GM12878 (cell line): ENCODE measurements at regions not wholly inside any gene's neighbourhood (a gene's known extent, or its start where the extent isn't known, plus 50 kb on each side); places are given as distances from the start of the nearest gene placed in this dataset.

Source experiments
- ATAC-seq: fragments of 200-7000 bp; cut with Tn5 transposase; 3 replicates; pipeline ENCODE4 v1.9.1; 2020; ENCODE audit warnings: mild to moderate bottlenecking, moderate library complexity
- BruUV-seq: library from RNA; stranded (reverse); fragments of 400-500 nt; replicated peaks from 2 replicates; lab custom pipeline; 2021; lab: Mats Ljungman, UMichigan
- CTCF ChIA-PET: fragments of 300-600 bp; sonication (Branson Sonifier 250); formaldehyde crosslinking; extraction: SDS; loops from one replicate; lab custom pipeline; 2021; ENCODE audit warnings: inconsistent platforms; lab: Yijun Ruan, JAX
- POLR2A ChIA-PET: fragments of 350-600 bp; formaldehyde crosslinking; extraction: SDS; loops from one replicate; lab custom pipeline; 2021; ENCODE audit warnings: inconsistent platforms; lab: Charles Lee
- RAD21 ChIA-PET: fragments of 300-600 bp; sonication (Branson Sonifier 250); formaldehyde crosslinking; loops from one replicate; lab custom pipeline; 2023; ENCODE audit warnings: antibody characterized with exemption; ENCODE audit not compliant: unreplicated experiment; lab: Charles Lee
- SMC1A ChIA-PET: fragments of 300-600 bp; sonication (Branson Sonifier 250); formaldehyde crosslinking; loops from one replicate; lab custom pipeline; 2023; ENCODE audit not compliant: unreplicated experiment, uncharacterized antibody; lab: Charles Lee
- DNase-seq: peaks from one replicate; pipeline ENCODE4 v3.0.0-alpha.2; 2011; ENCODE audit warnings: low read depth, low spot score
- FAIRE-seq: peaks from 3 replicates; lab custom pipeline; 2011; peaks lifted over from hg19 to GRCh38; lab: Jason Lieb, UNC
- H2AFZ ChIP-seq: 2 replicates; pipeline ENCODE4 v1.6.0; 2011; ENCODE audit warnings: low read depth, low read length, control low read depth; ENCODE audit not compliant: control insufficient read depth
- H3K27ac ChIP-seq: 2 replicates; pipeline ENCODE4 v1.5.1; 2011; ENCODE audit warnings: control low read depth; ENCODE audit not compliant: control insufficient read depth, insufficient read depth
- H3K27me3 ChIP-seq, 2 experiments: replicated peaks in 1 of 2; 2 replicates each; pipeline versions ENCODE4 v1.6.0 to v1.6.1; 2011; ENCODE audit warnings: low read length in 1 of 2; ENCODE audit not compliant: control insufficient read depth in 2 of 2, insufficient read depth in 2 of 2
- H3K36me3 ChIP-seq, 2 experiments: 2 replicates each; pipeline ENCODE4 v1.5.1; 2011; ENCODE audit warnings: low read length in 1 of 2; ENCODE audit not compliant: control insufficient read depth in 2 of 2, insufficient read depth in 2 of 2
- H3K4me1 ChIP-seq: 2 replicates; pipeline ENCODE4 v1.6.1; 2011; ENCODE audit warnings: mild to moderate bottlenecking, low read length, moderate library complexity, mixed read lengths; ENCODE audit not compliant: control insufficient read depth, insufficient read depth
- H3K4me2 ChIP-seq: 2 replicates; pipeline ENCODE4 v1.6.0; 2011; ENCODE audit warnings: control low read depth; ENCODE audit not compliant: control insufficient read depth, insufficient read depth
- H3K4me3 ChIP-seq: fragments of 200-600 bp; sonication (generic); 2 replicates; pipeline ENCODE4 v1.5.1; 2016
- H3K79me2 ChIP-seq: 2 replicates; pipeline ENCODE4 v1.6.0; 2011; ENCODE audit warnings: low read length; ENCODE audit not compliant: control insufficient read depth, insufficient read depth
- H3K9ac ChIP-seq: 2 replicates; pipeline ENCODE4 v1.8.0; 2011; ENCODE audit warnings: low read length, control low read depth, mixed read lengths; ENCODE audit not compliant: control insufficient read depth, insufficient read depth
- H3K9me3 ChIP-seq: replicated peaks from 3 replicates; pipeline ENCODE4 v1.5.1; 2011; ENCODE audit warnings: mild to moderate bottlenecking, low read length; ENCODE audit not compliant: control insufficient read depth, insufficient read depth
- H4K20me1 ChIP-seq: 2 replicates; pipeline ENCODE4 v1.6.0; 2011; ENCODE audit not compliant: control insufficient read depth, insufficient read depth
- CREM ChIP-seq: IDR thresholded peaks from 2 replicates; pipeline ENCODE4 v1.6.1; 2014; ENCODE audit warnings: antibody characterized with exemption, low read depth
- FOXK2 ChIP-seq: fragments of 450-650 bp; IDR thresholded peaks from 2 replicates; pipeline ENCODE4 v1.6.1; 2017; ENCODE audit warnings: mild to moderate bottlenecking, moderate library complexity
- IKZF1 ChIP-seq: fragments of 450-650 bp; conservative IDR thresholded peaks from 2 replicates; pipeline ENCODE4 v1.6.1; 2017; ENCODE audit warnings: antibody characterized with exemption, mild to moderate bottlenecking
- IRF3 ChIP-seq: fragments of 450-650 bp; IDR thresholded peaks from 2 replicates; pipeline ENCODE4 v1.6.1; 2014; ENCODE audit warnings: mild to moderate bottlenecking
- IRF4 ChIP-seq: IDR thresholded peaks from 2 replicates; pipeline ENCODE4 v1.6.1; 2011; ENCODE audit warnings: low read depth, low read length
- RB1 ChIP-seq: fragments of 450-650 bp; formaldehyde crosslinking; IDR thresholded peaks from 2 replicates; pipeline ENCODE4 v1.6.1; 2017; ENCODE audit warnings: mild to moderate bottlenecking, borderline replicate concordance
- REST ChIP-seq: IDR thresholded peaks from 2 replicates; pipeline ENCODE4 v1.6.1; 2012; ENCODE audit warnings: mild to moderate bottlenecking, low read depth, low read length
- SIN3A ChIP-seq: IDR thresholded peaks from 2 replicates; pipeline ENCODE4 v1.6.1; 2012; ENCODE audit warnings: low read depth, low read length, improper control_type of control experiment
- SMARCA5 ChIP-seq: fragments of 450-650 bp; IDR thresholded peaks from 2 replicates; pipeline ENCODE4 v1.6.1; 2017; ENCODE audit warnings: mild to moderate bottlenecking
- USF2 ChIP-seq: IDR thresholded peaks from 2 replicates; pipeline ENCODE4 v1.6.1; 2011; ENCODE audit warnings: low read depth, low read length, improper control_type of control experiment, borderline replicate concordance
- ZNF217 ChIP-seq: fragments of 450-650 bp; IDR thresholded peaks from 2 replicates; pipeline ENCODE4 v1.6.1; 2017; ENCODE audit warnings: antibody characterized with exemption, mild to moderate bottlenecking
- ZSCAN29 ChIP-seq: fragments of 450-650 bp; IDR thresholded peaks from 2 replicates; pipeline ENCODE4 v1.6.1; 2017; ENCODE audit warnings: mild to moderate bottlenecking, moderate library complexity
- WGBS: methylation state at CpG from one replicate; pipeline ENCODE4 v1.1.6; 2016; ENCODE audit warnings: low lambda C conversion rate; ENCODE audit not compliant: insufficient replicate concordance, insufficient coverage; ENCODE audit errors: missing lambda C conversion rate; 5-methylcytosine and 5-hydroxymethylcytosine counted together
- in situ Hi-C: fragments of 300-500 bp; cut with MboI; formaldehyde crosslinking; loops from 9 replicates; pipeline ENCODE4 v1.14.3; 2018; ENCODE audit warnings: mixed read lengths
- intact Hi-C: fragments of 100-400 bp; cut with micrococcal nuclease; formaldehyde crosslinking; loops from one replicate; pipeline ENCODE4 v1.14.2; 2022; ENCODE audit not compliant: unreplicated experiment

- H3K9me3 ChIP-seq, result no peaks in the 10 kb centered on the region
- no peaks in the 10 kb centered on the region for H3K4me1 ChIP-seq
- CTCF ChIA-PET, result interaction anchor here (1.0 kb wide), 1 partner anchor 109 kb away, joined by 3 read pairs; no protein-coding TSS in a partner anchor
- TF ChIP-seq SMARCA5 (no peak), IRF3 (no peak), CREM (no peak)
- no peak overlapping the region for H2AFZ ChIP-seq
- RAD21 ChIA-PET, result no interaction called here
- no peak overlapping the region for H3K4me3 ChIP-seq
- POLR2A ChIA-PET, result no interaction called here
- SMC1A ChIA-PET, result interaction anchor here (0.7 kb wide), 1 partner anchor 11 kb away, joined by 3 read pairs; no protein-coding TSS in a partner anchor
- no TSS peak for BruUV-seq
- intact Hi-C loops (no loop called here), in situ Hi-C loops (no loop called here)
- H3K9ac ChIP-seq, result no peak overlapping the region
- H3K27me3 ChIP-seq, result no peaks in the 10 kb centered on the region
- no peaks in the 10 kb centered on the region for H3K79me2 ChIP-seq
- no peaks in the 10 kb centered on the region for H3K36me3 ChIP-seq
- WGBS, result 3% methylated on average over 2 of the region's 2 CpGs
- DNase-seq (no peak), FAIRE-seq (no peak), ATAC-seq (no peak)
- H3K4me2 ChIP-seq, result no peak overlapping the region
- H4K20me1 ChIP-seq, result no peaks in the 10 kb centered on the region
- H3K27ac ChIP-seq, result no peak overlapping the region
Observed at GRCh38 chr9:8101607-8102006, 302.0 kb upstream of the DMAC1 start.

- WGBS, result 69% methylated on average over 4 of the region's 4 CpGs
- BruUV-seq, result no TSS peak
- H3K9me3 ChIP-seq, result no peaks in the 10 kb centered on the region
- H3K4me2 ChIP-seq, result no peak overlapping the region
- H3K9ac ChIP-seq, result no peak overlapping the region
- H3K27ac ChIP-seq, result no peak overlapping the region
- no peak overlapping the region for H2AFZ ChIP-seq
- H3K27me3 ChIP-seq, result no peaks in the 10 kb centered on the region
- intact Hi-C loops, result no loop called here
- no peaks in the 10 kb centered on the region for H4K20me1 ChIP-seq
- no peaks in the 10 kb centered on the region for H3K79me2 ChIP-seq
- no peak overlapping the region for H3K4me3 ChIP-seq
- no peaks in the 10 kb centered on the region for H3K4me1 ChIP-seq
- SMC1A ChIA-PET, result no interaction called here
- in situ Hi-C loops, result no loop called here
- DNase-seq (no peak), ATAC-seq (no peak), FAIRE-seq (no peak)
- CTCF ChIA-PET, result no interaction called here
- no peaks in the 10 kb centered on the region for H3K36me3 ChIP-seq
- RAD21 ChIA-PET, result no interaction called here
- POLR2A ChIA-PET, result no interaction called here
- TF ChIP-seq REST (no peak), FOXK2 (no peak), RB1 (no peak), IKZF1 (no peak), SIN3A (no peak), ZSCAN29 (no peak), USF2 (no peak), ZNF217 (no peak), IRF4 (no peak)
Observed at GRCh38 chr9:8096091-8096490, 296.5 kb upstream of the DMAC1 start.
